ENCODE measurements at regions not wholly inside any gene's neighbourhood (a gene's known extent, or its start where the extent isn't known, plus 50 kb on each side); places are given as distances from the start of the nearest gene placed in this dataset.

DNA sequence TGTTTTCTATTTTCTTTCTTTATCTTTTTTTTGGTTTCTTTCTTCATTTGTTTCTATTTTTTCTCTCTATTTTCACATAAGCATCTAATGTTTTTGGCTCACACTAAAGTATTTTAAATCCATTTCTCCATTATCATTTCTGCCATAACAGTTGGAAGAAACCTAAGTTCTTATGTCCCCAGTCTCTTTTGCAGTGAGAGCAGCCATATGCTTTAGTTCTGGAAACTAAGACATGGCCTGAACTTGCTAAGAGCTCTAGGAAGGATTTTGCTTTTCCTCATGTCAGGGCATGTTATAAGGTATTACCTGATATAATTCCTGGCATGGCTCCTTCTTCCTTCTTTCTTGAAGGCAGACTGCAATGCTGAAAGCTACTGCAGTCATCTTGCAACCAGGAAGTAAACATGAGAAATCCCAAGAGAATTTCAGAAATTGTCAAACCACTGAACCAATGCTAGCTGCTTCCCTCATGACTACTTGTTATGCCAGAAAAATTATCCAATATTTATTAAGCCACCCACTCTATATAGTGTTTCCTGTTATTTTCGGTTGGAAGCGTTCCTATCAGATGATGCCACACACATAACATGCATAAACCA lies 171.1 kb downstream of the TAF11L14 start:
- no peak for TF ChIP-seq POLR2A (IDR thresholded peaks at IDR 0.05)
- TF ChIP-seq, protein P1, sequence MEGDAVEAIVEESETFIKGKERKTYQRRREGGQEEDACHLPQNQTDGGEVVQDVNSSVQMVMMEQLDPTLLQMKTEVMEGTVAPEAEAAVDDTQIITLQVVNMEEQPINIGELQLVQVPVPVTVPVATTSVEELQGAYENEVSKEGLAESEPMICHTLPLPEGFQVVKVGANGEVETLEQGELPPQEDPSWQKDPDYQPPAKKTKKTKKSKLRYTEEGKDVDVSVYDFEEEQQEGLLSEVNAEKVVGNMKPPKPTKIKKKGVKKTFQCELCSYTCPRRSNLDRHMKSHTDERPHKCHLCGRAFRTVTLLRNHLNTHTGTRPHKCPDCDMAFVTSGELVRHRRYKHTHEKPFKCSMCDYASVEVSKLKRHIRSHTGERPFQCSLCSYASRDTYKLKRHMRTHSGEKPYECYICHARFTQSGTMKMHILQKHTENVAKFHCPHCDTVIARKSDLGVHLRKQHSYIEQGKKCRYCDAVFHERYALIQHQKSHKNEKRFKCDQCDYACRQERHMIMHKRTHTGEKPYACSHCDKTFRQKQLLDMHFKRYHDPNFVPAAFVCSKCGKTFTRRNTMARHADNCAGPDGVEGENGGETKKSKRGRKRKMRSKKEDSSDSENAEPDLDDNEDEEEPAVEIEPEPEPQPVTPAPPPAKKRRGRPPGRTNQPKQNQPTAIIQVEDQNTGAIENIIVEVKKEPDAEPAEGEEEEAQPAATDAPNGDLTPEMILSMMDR (IDR thresholded peaks at IDR 0.05), result no peak
